ENCODE measurements at regions not wholly inside any gene's neighbourhood (a gene's known extent, or its start where the extent isn't known, plus 50 kb on each side); places are given as distances from the start of the nearest gene placed in this dataset.

GRCh38 chr19:31742249-31742648 lies 393.0 kb upstream of the TSHZ3 start:
- Histone ChIP-seq H3K27me3 (ENCODE audit: control insufficient read depth in 1 of 2, insufficient read depth in 2 of 2, low read length in 2 of 2) (no peaks in the 10 kb centered on the region), H3K9ac (ENCODE audit: low read depth in 1 of 2, low read length in 2 of 2) (no peak overlapping the region), H3K27ac (ENCODE audit: low read depth, low read length) (no peak overlapping the region), H3K36me3 (ENCODE audit: control insufficient read depth in 1 of 2, insufficient read depth in 2 of 2, low read length in 2 of 2) (no peaks in the 10 kb centered on the region), H3K4me3 (ENCODE audit: low read depth in 1 of 2, low read length in 2 of 2) (no peak overlapping the region), H3K4me1 (ENCODE audit: control insufficient read depth in 1 of 2, insufficient read depth in 2 of 2, low read length in 2 of 2) (no peaks in the 10 kb centered on the region), H3K9me3 (ENCODE audit: control insufficient read depth in 1 of 2, low read length in 2 of 2) (no peaks in the 10 kb centered on the region)

GRCh38 chr19:31745731-31746130 lies 396.5 kb upstream of the TSHZ3 start:
- Histone ChIP-seq H3K27me3 (ENCODE audit: control insufficient read depth in 1 of 2, insufficient read depth in 2 of 2, low read length in 2 of 2) (no peaks in the 10 kb centered on the region), H3K4me1 (ENCODE audit: control insufficient read depth in 1 of 2, insufficient read depth in 2 of 2, low read length in 2 of 2) (no peaks in the 10 kb centered on the region), H3K9ac (ENCODE audit: low read depth in 1 of 2, low read length in 2 of 2) (no peak overlapping the region), H3K4me3 (ENCODE audit: low read depth in 1 of 2, low read length in 2 of 2) (no peak overlapping the region), H3K9me3 (ENCODE audit: control insufficient read depth in 1 of 2, low read length in 2 of 2) (no peaks in the 10 kb centered on the region), H3K27ac (ENCODE audit: low read depth, low read length) (no peak overlapping the region), H3K36me3 (ENCODE audit: control insufficient read depth in 1 of 2, insufficient read depth in 2 of 2, low read length in 2 of 2) (no peaks in the 10 kb centered on the region)

- H3K4me1 ChIP-seq (ENCODE audit: control insufficient read depth in 1 of 2, insufficient read depth in 2 of 2, low read length in 2 of 2): no peaks in the 10 kb centered on the region
- no peaks in the 10 kb centered on the region for H3K36me3 ChIP-seq (ENCODE audit: control insufficient read depth in 1 of 2, insufficient read depth in 2 of 2, low read length in 2 of 2)
- H3K4me3 ChIP-seq (ENCODE audit: low read depth in 1 of 2, low read length in 2 of 2): no peak overlapping the region
- H3K27me3 ChIP-seq (ENCODE audit: control insufficient read depth in 1 of 2, insufficient read depth in 2 of 2, low read length in 2 of 2): no peaks in the 10 kb centered on the region
- H3K27ac ChIP-seq (ENCODE audit: low read depth, low read length): no peak overlapping the region
- H3K9me3 ChIP-seq (ENCODE audit: control insufficient read depth in 1 of 2, low read length in 2 of 2): no peaks in the 10 kb centered on the region
- H3K9ac ChIP-seq (ENCODE audit: low read depth in 1 of 2, low read length in 2 of 2): no peak overlapping the region
Measured at GRCh38 chr19:31749231-31749630, 400.0 kb upstream of the TSHZ3 start.

GRCh38 chr19:31759359-31759758 lies 410.1 kb upstream of the TSHZ3 start:
- no peaks in the 10 kb centered on the region for H3K27me3 ChIP-seq (ENCODE audit: control insufficient read depth in 1 of 2, insufficient read depth in 2 of 2, low read length in 2 of 2)
- H3K27ac ChIP-seq (ENCODE audit: low read depth, low read length): no peak overlapping the region
- H3K9me3 ChIP-seq (ENCODE audit: control insufficient read depth in 1 of 2, low read length in 2 of 2): peaks cover 0 to 5% of the 10 kb centered on the region in 2 donors
- no peak overlapping the region for H3K4me3 ChIP-seq (ENCODE audit: low read depth in 1 of 2, low read length in 2 of 2)
- no peak overlapping the region for H3K9ac ChIP-seq (ENCODE audit: low read depth in 1 of 2, low read length in 2 of 2)
- no peaks in the 10 kb centered on the region for H3K4me1 ChIP-seq (ENCODE audit: control insufficient read depth in 1 of 2, insufficient read depth in 2 of 2, low read length in 2 of 2)
- H3K36me3 ChIP-seq (ENCODE audit: control insufficient read depth in 1 of 2, insufficient read depth in 2 of 2, low read length in 2 of 2): no peaks in the 10 kb centered on the region

GRCh38 chr19:31761281-31761913 lies 412.2 kb upstream of the TSHZ3 start:
- no peak overlapping the region for H3K4me3 ChIP-seq (ENCODE audit: low read depth in 1 of 2, low read length in 2 of 2)
- peaks cover 0 to 5% of the 10 kb centered on the region in 2 donors for H3K9me3 ChIP-seq (ENCODE audit: control insufficient read depth in 1 of 2, low read length in 2 of 2)
- H3K36me3 ChIP-seq (ENCODE audit: control insufficient read depth in 1 of 2, insufficient read depth in 2 of 2, low read length in 2 of 2): no peaks in the 10 kb centered on the region
- H3K27ac ChIP-seq (ENCODE audit: low read depth, low read length): no peak overlapping the region
- no peak overlapping the region for H3K9ac ChIP-seq (ENCODE audit: low read depth in 1 of 2, low read length in 2 of 2)
- H3K27me3 ChIP-seq (ENCODE audit: control insufficient read depth in 1 of 2, insufficient read depth in 2 of 2, low read length in 2 of 2): no peaks in the 10 kb centered on the region
- H3K4me1 ChIP-seq (ENCODE audit: control insufficient read depth in 1 of 2, insufficient read depth in 2 of 2, low read length in 2 of 2): no peaks in the 10 kb centered on the region

GRCh38 chr19:31770223-31770622 lies 421.0 kb upstream of the TSHZ3 start:
- H3K4me3 ChIP-seq (ENCODE audit: low read depth in 1 of 2, low read length in 2 of 2): no peak overlapping the region
- H3K27me3 ChIP-seq (ENCODE audit: control insufficient read depth in 1 of 2, insufficient read depth in 2 of 2, low read length in 2 of 2): no peaks in the 10 kb centered on the region
- no peaks in the 10 kb centered on the region for H3K9me3 ChIP-seq (ENCODE audit: control insufficient read depth in 1 of 2, low read length in 2 of 2)
- no peak overlapping the region for H3K27ac ChIP-seq (ENCODE audit: low read depth, low read length)
- H3K4me1 ChIP-seq (ENCODE audit: control insufficient read depth in 1 of 2, insufficient read depth in 2 of 2, low read length in 2 of 2): no peaks in the 10 kb centered on the region
- H3K9ac ChIP-seq (ENCODE audit: low read depth in 1 of 2, low read length in 2 of 2): no peak overlapping the region
- no peaks in the 10 kb centered on the region for H3K36me3 ChIP-seq (ENCODE audit: control insufficient read depth in 1 of 2, insufficient read depth in 2 of 2, low read length in 2 of 2)

- no peak overlapping the region for H3K9ac ChIP-seq (ENCODE audit: low read depth in 1 of 2, low read length in 2 of 2)
- H3K9me3 ChIP-seq (ENCODE audit: control insufficient read depth in 1 of 2, low read length in 2 of 2): peaks cover 0 to 7% of the 10 kb centered on the region in 2 donors
- no peaks in the 10 kb centered on the region for H3K36me3 ChIP-seq (ENCODE audit: control insufficient read depth in 1 of 2, insufficient read depth in 2 of 2, low read length in 2 of 2)
- H3K27me3 ChIP-seq (ENCODE audit: control insufficient read depth in 1 of 2, insufficient read depth in 2 of 2, low read length in 2 of 2): no peaks in the 10 kb centered on the region
- H3K4me1 ChIP-seq (ENCODE audit: control insufficient read depth in 1 of 2, insufficient read depth in 2 of 2, low read length in 2 of 2): no peaks in the 10 kb centered on the region
- H3K27ac ChIP-seq (ENCODE audit: low read depth, low read length): no peak overlapping the region
- no peak overlapping the region for H3K4me3 ChIP-seq (ENCODE audit: low read depth in 1 of 2, low read length in 2 of 2)
Measured at GRCh38 chr19:31772915-31773314, 423.7 kb upstream of the TSHZ3 start.

GRCh38 chr19:31781542-31781941 lies 432.3 kb upstream of the TSHZ3 start:
- H3K27me3 ChIP-seq (ENCODE audit: control insufficient read depth in 1 of 2, insufficient read depth in 2 of 2, low read length in 2 of 2): no peaks in the 10 kb centered on the region
- H3K4me1 ChIP-seq (ENCODE audit: control insufficient read depth in 1 of 2, insufficient read depth in 2 of 2, low read length in 2 of 2): no peaks in the 10 kb centered on the region
- no peak overlapping the region for H3K27ac ChIP-seq (ENCODE audit: low read depth, low read length)
- no peaks in the 10 kb centered on the region for H3K36me3 ChIP-seq (ENCODE audit: control insufficient read depth in 1 of 2, insufficient read depth in 2 of 2, low read length in 2 of 2)
- H3K9me3 ChIP-seq (ENCODE audit: control insufficient read depth in 1 of 2, low read length in 2 of 2): peaks cover 0 to 7% of the 10 kb centered on the region in 2 donors
- H3K4me3 ChIP-seq (ENCODE audit: low read depth in 1 of 2, low read length in 2 of 2): no peak overlapping the region
- no peak overlapping the region for H3K9ac ChIP-seq (ENCODE audit: low read depth in 1 of 2, low read length in 2 of 2)

GRCh38 chr19:31783592-31783991 lies 434.4 kb upstream of the TSHZ3 start:
- Histone ChIP-seq H3K4me1 (ENCODE audit: control insufficient read depth in 1 of 2, insufficient read depth in 2 of 2, low read length in 2 of 2) (no peaks in the 10 kb centered on the region), H3K9me3 (ENCODE audit: control insufficient read depth in 1 of 2, low read length in 2 of 2) (no peaks in the 10 kb centered on the region), H3K27me3 (ENCODE audit: control insufficient read depth in 1 of 2, insufficient read depth in 2 of 2, low read length in 2 of 2) (no peaks in the 10 kb centered on the region), H3K27ac (ENCODE audit: low read depth, low read length) (no peak overlapping the region), H3K36me3 (ENCODE audit: control insufficient read depth in 1 of 2, insufficient read depth in 2 of 2, low read length in 2 of 2) (no peaks in the 10 kb centered on the region), H3K4me3 (ENCODE audit: low read depth in 1 of 2, low read length in 2 of 2) (no peak overlapping the region), H3K9ac (ENCODE audit: low read depth in 1 of 2, low read length in 2 of 2) (no peak overlapping the region)

- Histone ChIP-seq H3K9me3 (ENCODE audit: control insufficient read depth in 1 of 2, low read length in 2 of 2) (no peaks in the 10 kb centered on the region), H3K36me3 (ENCODE audit: control insufficient read depth in 1 of 2, insufficient read depth in 2 of 2, low read length in 2 of 2) (no peaks in the 10 kb centered on the region), H3K4me3 (ENCODE audit: low read depth in 1 of 2, low read length in 2 of 2) (no peak overlapping the region), H3K27me3 (ENCODE audit: control insufficient read depth in 1 of 2, insufficient read depth in 2 of 2, low read length in 2 of 2) (no peaks in the 10 kb centered on the region), H3K4me1 (ENCODE audit: control insufficient read depth in 1 of 2, insufficient read depth in 2 of 2, low read length in 2 of 2) (no peaks in the 10 kb centered on the region), H3K9ac (ENCODE audit: low read depth in 1 of 2, low read length in 2 of 2) (no peak overlapping the region), H3K27ac (ENCODE audit: low read depth, low read length) (no peak overlapping the region)
Measured at GRCh38 chr19:31784671-31785101, 435.4 kb upstream of the TSHZ3 start.

- no peaks in the 10 kb centered on the region for H3K36me3 ChIP-seq (ENCODE audit: control insufficient read depth in 1 of 2, insufficient read depth in 2 of 2, low read length in 2 of 2)
Measured at GRCh38 chr19:31801611-31802010, 452.4 kb upstream of the TSHZ3 start.

More at GRCh38 chr19:31801611-31802010, 452.4 kb upstream of the TSHZ3 start:
- H3K4me1 ChIP-seq (ENCODE audit: control insufficient read depth in 1 of 2, insufficient read depth in 2 of 2, low read length in 2 of 2): no peaks in the 10 kb centered on the region
- H3K27ac ChIP-seq (ENCODE audit: low read depth, low read length): no peak overlapping the region
- H3K9ac ChIP-seq (ENCODE audit: low read depth in 1 of 2, low read length in 2 of 2): no peak overlapping the region
- no peaks in the 10 kb centered on the region for H3K9me3 ChIP-seq (ENCODE audit: control insufficient read depth in 1 of 2, low read length in 2 of 2)
- H3K27me3 ChIP-seq (ENCODE audit: control insufficient read depth in 1 of 2, insufficient read depth in 2 of 2, low read length in 2 of 2): no peaks in the 10 kb centered on the region
- H3K4me3 ChIP-seq (ENCODE audit: low read depth in 1 of 2, low read length in 2 of 2): no peak overlapping the region

Measured in duodenal mucosa (tissue), 2 donors.